SW480 (cell line): ENCODE measurements at regions not wholly inside any gene's neighbourhood (a gene's known extent, or its start where the extent isn't known, plus 50 kb on each side); places are given as distances from the start of the nearest gene placed in this dataset.
A peak's percentile ranks its signal among the peaks of the same experiment; 100 is the strongest.
"Not testable (repeated sequence)": the region's sequence is repeated elsewhere in the genome, so short reads cannot be mapped to it uniquely, and the experiment has no call there.

ENCODE experiments used
- DNase-seq: peaks from one replicate; pipeline ENCODE4 v3.0.0-alpha.2; 2016; ENCODE audit warnings: low spot score

- peak; percentile 48 for DNase-seq
These were observed 325.9 kb downstream of the SOX9 start for GRCh38 chr17:72446525-72447250.

DNA sequence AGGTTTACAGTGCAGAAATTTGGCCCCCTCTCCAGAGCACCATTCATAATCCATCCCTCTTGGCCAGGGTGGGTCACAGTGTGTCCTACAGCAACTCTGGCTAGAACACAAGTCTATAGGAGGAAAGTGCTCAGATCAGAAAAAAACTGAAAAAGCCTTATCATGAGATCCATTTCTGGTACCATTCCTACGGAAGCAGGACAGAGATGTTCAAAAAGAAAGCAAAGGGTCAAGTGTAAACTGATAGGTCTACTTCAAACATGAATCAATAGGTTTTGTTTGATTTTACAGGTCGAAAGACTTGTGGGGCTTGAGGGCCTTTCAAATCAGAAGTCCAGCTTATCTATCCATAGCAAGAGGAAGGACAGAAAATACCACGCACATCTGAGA is 326.4 kb downstream of the SOX9 start:
- no peak for DNase-seq

DNA sequence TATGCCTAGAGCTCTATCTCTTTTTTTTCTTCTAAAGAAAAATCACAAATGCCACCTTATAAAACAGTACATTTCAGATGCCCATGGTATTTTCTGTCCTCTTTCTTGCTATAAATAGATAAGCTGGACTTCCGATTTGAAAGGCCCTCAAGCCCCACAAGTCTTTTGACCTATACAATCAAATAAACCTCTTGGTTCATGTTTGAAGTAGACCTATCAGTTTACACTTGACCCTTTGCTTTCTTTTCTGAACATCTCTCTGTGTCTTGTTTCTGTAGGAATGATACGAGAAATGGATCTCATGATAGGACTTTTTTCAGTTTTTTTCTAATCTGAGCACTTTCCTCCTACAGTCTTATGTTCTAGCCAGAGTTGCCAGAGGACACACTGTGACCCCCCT is 327.2 kb downstream of the SOX9 start:
- no peak for DNase-seq

DNA sequence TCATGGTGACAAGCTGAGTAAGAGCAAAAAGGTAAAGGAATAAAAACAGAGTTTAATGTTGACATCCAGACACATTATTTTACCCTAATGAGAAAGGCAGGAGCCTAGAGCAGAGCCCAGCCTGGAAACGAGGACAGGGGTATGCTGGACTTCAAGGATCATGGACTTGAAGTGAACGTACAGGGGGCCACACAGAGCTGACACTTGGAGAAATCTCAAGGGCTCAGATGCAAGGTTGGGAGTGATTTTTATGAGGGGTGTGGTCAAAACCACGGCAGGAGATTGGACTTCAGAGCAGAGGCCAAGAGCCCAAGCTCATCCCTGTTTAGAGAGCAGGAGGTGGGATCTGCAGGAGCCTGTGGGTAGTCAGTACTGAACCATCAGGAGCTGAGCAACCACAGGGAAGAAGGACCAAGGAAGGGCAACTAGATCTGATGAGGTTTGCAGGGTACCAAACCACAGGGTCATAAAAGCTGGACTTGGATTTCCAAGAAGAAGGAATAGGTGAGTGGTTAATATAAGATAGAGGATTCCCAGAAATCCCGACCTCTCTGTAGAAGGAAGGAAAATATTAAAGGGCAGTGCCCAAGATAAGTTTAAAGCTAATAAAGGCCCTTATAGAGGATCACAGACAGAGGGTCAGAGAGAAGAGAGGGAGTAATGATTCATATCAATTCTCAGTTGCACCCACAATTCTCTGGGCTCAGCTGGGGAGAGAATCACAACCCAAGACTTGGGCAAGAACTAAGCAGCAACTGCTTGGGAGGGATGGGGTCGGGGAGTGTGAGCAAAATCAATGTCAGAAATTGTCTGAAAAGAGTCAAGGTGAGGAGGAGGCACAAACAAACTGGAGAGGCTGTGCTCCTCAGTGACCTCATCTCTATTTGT is 331.7 kb downstream of the SOX9 start:
- DNase-seq: no peak

- no peak for DNase-seq
These were observed 333.5 kb downstream of the SOX9 start for GRCh38 chr17:72454342-72454741.

DNA sequence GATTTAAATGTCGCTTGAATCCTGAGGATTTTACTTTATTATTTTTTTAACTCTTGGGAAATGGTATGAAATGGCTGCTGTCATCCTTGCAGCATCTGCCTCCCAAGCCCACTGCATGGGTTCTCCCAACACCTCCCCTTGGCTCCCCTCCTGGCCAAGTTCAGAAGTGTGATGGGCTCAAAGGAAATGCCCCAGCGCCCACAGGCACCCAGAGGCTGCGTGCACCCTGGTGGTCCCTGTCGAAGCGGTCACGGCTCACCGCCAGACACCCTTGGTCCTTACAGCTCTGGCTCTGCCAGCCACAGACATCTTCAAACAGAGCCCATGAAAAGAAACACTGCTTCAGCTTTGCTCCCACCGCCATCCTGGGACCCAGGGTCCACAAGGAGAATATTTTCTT is 334.7 kb downstream of the SOX9 start:
- DNase-seq: no peak

DNA sequence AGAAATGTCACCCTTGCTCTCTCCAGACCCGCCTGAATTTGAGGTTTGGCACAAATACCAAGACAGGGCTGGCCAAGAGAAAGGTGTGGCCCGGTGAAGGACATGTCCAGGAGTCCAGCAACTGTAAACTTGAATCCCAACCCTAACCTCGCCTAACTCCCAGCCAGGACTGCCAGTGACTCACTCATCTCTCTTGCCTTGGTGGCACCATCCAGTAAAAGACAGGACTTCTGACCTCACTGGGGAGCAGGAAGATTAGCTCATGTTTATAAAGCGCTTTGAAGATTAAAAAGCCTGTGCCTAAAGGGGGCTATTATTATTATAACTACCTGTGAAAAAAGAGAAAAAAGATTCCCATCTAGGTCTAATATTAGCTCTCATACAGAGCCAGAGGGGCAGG is 335.3 kb downstream of the SOX9 start:
- peak; percentile 66 for DNase-seq

DNA sequence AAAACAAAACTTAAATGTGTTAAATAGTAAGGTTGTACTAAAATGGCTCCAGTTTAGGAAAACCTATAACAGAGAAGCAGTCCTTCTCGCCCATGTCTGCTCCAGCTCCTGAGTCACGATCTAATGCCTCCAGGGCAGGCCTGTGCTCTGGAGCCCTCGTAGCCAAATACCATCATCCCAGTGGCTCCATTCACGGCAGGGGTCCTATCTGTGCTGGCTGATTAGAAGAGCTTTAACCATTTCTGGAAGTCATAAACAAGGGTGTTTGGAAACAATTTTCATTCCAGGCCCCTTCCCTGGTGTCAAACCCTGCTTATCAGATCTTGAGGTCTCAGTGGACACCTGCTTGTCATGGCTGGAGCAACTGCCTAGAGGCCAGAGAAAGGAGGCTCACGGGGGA is 336.9 kb downstream of the SOX9 start:
- no peak for DNase-seq

GRCh38 chr17:72458301-72458700 is 337.5 kb downstream of the SOX9 start:
- DNase-seq: no peak

DNA sequence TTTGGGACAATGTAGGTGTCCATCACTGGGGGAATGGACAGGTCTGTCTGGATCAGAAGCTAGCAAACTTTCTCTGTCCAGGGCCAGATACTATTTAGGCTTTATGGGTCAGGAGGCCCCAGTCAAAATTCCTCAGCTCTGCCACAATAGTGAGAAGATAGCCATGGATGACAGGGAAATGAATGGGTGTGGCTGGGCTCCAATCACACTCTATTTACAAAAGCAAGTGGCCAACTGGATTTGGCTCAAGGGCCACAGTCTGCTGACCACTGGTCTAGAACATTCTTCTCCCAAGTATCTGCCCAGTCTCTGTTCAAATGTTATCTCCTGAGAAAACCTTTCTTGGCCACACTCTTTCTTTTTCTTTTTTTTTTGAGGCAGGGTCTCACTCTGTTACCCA is 339.9 kb downstream of the SOX9 start:
- DNase-seq: no peak

- no peak for DNase-seq
These were observed 340.9 kb downstream of the SOX9 start for GRCh38 chr17:72461757-72462156.

GRCh38 chr17:72462407-72462806 is 341.6 kb downstream of the SOX9 start:
- DNase-seq: no peak

- no peak for DNase-seq
These were observed 342.0 kb downstream of the SOX9 start for GRCh38 chr17:72462814-72463213.

- no peak for DNase-seq
These were observed 342.7 kb downstream of the SOX9 start for GRCh38 chr17:72463287-72464102.

DNA sequence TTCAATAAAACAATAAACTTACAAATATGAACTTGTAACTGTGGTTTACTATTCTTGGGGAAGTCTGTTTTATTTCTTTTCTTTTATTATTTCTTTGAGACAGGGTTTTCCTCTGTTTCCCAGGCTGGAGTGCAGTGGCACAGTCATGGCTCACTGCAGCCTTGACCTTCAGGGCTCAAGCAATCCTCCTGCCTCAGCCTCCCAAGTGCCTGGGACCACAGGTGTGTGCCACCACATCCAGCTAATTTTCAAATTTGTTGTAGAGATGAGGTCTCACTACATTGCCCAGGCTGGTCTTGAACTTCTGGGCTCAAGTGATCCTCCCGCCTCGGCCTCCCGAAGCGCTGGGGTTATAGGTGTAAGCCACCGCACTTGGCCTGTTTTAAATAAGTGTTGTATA is 343.4 kb downstream of the SOX9 start:
- not testable (repeated sequence) for DNase-seq

DNA sequence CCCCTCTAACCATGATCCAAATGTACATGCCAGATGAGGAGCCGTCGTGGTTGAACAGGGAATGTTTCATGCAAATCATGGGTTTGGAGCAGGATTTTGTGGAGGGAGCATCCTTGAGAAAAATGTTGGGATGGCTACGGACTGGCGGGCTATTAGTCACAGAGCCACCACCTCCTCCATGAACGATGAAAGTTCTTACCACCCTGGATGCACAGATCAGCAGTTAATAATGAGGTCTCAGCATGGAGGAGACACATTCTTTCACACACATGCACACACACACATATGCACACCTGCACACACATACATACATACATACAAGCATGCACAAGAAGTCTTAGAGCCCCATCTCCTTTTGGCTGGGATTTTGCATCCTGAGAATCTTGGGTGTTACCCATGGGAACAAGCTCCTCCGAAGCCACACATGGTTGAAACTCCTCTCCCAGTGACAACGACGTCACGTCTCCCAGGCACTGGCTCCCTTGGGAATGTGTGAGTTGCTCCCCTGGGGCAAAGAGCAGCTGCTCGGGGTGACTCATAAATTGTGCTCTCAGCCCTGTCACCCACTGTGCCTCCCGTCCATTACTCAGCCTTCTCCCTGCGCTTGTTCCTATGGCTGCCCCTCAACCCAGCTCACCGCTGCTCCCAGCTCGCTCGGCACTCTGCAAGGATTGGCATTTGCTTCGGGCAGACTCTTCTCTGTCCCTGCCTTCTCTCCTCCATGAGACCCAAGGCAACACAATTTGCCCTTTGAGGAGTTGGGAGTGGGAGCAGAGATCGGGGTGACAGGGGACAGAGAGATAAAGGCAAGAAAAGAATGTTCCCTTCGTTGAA is 344.6 kb downstream of the SOX9 start:
- DNase-seq: peak; percentile 94

GRCh38 chr17:72466199-72466598 is 345.4 kb downstream of the SOX9 start:
- DNase-seq: peak; percentile 50

DNA sequence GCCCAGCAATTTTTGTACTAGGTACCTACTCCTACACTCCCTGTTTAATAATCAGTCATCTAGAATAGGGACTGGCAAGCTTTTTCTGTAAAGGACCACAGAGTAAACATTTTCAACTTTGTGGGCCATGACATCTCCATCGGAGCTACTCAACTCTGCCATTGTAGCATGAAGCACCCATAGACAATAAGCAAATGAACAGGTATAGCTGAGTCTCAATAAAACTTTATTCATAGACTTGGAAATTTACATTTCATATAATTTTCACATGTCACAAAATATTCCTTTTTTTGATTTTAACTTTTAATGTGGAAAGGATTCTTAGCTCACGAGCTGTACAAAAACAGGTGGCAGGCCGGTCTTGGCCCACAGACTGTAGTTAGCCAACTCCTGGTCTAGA is 345.8 kb downstream of the SOX9 start:
- DNase-seq: no peak

DNA sequence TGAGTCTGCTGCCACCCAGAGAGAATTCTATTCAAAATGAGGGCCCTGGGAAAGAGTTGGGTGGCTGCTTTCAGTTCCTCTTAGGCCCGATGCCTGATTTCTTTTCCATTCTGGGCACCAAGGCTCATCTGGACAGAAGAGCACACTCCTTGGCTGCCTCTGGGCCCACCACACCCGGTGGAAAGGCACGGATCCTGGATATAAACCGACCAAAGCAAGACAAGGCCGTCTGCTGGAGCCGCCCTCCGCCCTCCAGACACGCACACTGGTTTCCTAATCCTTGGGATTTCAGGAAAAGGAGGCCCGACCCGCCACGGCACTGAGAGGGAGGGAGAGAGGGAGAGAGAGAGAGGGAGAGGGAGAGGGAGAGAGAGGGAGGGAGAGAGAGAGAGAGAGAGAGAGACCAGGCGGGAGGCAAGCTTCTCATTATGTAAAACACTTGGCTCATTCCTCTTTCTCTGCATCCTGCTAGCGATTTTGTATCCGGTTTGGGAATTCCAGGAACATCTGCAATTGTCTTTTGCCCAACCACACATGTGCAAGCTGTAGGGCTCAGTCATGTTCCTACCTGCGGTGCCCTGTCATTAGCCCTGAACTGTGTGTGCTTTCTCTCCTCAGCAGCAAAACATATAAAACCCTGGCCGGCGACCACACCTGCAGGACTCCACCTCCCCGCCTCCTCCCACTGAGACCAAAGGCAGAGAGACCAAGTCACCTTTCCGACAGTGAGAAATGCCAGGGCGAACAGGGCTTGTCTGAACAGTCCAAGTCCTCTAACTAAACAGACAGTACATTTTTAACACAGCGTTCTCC is 347.2 kb downstream of the SOX9 start:
- DNase-seq: peak; percentile 62

DNA sequence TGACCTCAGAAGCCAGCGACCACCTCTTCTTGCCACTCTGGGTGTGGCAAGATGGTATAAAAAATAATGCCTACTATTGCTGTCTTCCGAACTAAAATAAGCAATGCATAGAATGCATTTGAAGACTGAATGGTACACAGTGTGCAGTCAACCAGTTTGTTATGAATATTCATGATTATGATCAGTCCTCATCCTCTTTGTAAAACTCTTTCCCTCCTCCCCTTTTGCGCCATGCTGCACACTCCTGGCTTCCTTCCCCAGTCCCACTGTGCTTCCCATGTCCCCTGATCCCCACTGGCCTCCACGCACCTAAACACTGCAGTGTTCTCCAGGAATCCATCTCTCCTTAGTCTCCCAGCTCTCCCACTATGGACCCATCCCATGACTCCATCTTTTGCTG is 348.0 kb downstream of the SOX9 start:
- no peak for DNase-seq
